PC-3 (cell line): ENCODE measurements at regions not wholly inside any gene's neighbourhood (a gene's known extent, or its start where the extent isn't known, plus 50 kb on each side); places are given as distances from the start of the nearest gene placed in this dataset.

ENCODE experiments used
- EZH2phosphoT487 ChIP-seq: fragments of 300-600 bp; sonication (generic); IDR thresholded peaks from 2 replicates; pipeline ENCODE4 v1.6.1; 2018; ENCODE audit warnings: mild to moderate bottlenecking, antibody characterized with exemption, low read length, borderline replicate concordance
- TF ChIP-seq, protein P1 (sequence below): fragments of 300-600 bp; sonication (generic); conservative IDR thresholded peaks from 2 replicates; pipeline ENCODE4 v1.5.1; 2017; ENCODE audit warnings: antibody characterized with exemption, low read depth, mild to moderate bottlenecking, low read length

DNA sequence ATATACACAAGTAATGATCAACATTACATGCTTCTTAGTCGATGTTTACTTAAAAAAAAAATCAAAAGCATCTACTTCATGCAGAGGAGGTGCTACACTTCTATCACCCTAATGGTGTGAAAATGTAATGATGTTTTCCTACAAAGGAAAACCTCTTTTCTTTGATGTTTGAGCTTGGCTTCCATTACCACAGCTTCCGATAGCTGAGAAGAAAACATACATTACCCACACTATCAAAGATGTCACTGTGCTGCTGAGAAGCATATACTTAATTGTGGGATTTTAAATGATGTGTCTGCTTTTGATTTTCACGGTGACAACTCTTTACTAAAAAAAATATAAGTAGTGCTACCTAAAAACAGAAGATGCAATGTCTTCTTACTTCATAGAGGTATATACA, 200.2 kb upstream of the PHF14 start:
- TF ChIP-seq, protein P1, sequence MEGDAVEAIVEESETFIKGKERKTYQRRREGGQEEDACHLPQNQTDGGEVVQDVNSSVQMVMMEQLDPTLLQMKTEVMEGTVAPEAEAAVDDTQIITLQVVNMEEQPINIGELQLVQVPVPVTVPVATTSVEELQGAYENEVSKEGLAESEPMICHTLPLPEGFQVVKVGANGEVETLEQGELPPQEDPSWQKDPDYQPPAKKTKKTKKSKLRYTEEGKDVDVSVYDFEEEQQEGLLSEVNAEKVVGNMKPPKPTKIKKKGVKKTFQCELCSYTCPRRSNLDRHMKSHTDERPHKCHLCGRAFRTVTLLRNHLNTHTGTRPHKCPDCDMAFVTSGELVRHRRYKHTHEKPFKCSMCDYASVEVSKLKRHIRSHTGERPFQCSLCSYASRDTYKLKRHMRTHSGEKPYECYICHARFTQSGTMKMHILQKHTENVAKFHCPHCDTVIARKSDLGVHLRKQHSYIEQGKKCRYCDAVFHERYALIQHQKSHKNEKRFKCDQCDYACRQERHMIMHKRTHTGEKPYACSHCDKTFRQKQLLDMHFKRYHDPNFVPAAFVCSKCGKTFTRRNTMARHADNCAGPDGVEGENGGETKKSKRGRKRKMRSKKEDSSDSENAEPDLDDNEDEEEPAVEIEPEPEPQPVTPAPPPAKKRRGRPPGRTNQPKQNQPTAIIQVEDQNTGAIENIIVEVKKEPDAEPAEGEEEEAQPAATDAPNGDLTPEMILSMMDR, result no peak
- TF ChIP-seq EZH2phosphoT487, result no peak
